Peyer's patch (tissue), 4 donors: ENCODE measurements at regions not wholly inside any gene's neighbourhood (a gene's known extent, or its start where the extent isn't known, plus 50 kb on each side); places are given as distances from the start of the nearest gene placed in this dataset.

Source experiments
- DNase-seq, 3 donors: peaks; one replicate each; pipeline ENCODE4 v3.0.0-alpha.2; 2017 to 2019
- H3K27ac ChIP-seq, 4 donors: fragments of 200-600 bp; sonication (generic); one replicate each; pipeline ENCODE4 v1.5.1; 2016 to 2019
- H3K27me3 ChIP-seq, 2 donors: fragments of 200-600 bp; sonication (generic); one replicate each; pipeline ENCODE4 v1.5.1; 2019
- H3K36me3 ChIP-seq, 3 donors: fragments of 200-600 bp; sonication (generic); one replicate each; pipeline ENCODE4 v1.5.1; 2016 to 2019
- H3K4me1 ChIP-seq, 4 donors: fragments of 200-600 bp; sonication (generic); one replicate each; pipeline ENCODE4 v1.5.1; 2016 to 2019
- H3K4me3 ChIP-seq, 4 donors: fragments of 200-600 bp; sonication (generic); 1 replicate in 3 of 4; 2 replicates in 1 of 4; pipeline ENCODE4 v1.5.1; 2016 to 2019; ENCODE audit warnings: mild to moderate bottlenecking in 1 of 4
- H3K9me3 ChIP-seq, 4 donors: fragments of 200-600 bp; sonication (generic); one replicate each; pipeline ENCODE4 v1.5.1; 2016 to 2019; ENCODE audit warnings: mild to moderate bottlenecking in 1 of 4
- POLR2A ChIP-seq, 2 donors: fragments of 450-650 bp; IDR thresholded peaks; one replicate each; pipeline ENCODE4 v1.5.1; 2017; ENCODE audit warnings: antibody characterized with exemption in 2 of 2, mild to moderate bottlenecking in 2 of 2, moderate library complexity in 2 of 2
- TF ChIP-seq, protein P1 (sequence below), 6 experiments: fragments of 450-650 bp in 4 of 6; fragments of 200-600 bp in 2 of 6; sonication (generic) in 1 of 6; IDR thresholded peaks; one replicate each; pipeline ENCODE4 v1.5.1; 2017 to 2019; ENCODE audit warnings: antibody characterized with exemption in 6 of 6, mild to moderate bottlenecking in 3 of 6, moderate library complexity in 1 of 6

DNA sequence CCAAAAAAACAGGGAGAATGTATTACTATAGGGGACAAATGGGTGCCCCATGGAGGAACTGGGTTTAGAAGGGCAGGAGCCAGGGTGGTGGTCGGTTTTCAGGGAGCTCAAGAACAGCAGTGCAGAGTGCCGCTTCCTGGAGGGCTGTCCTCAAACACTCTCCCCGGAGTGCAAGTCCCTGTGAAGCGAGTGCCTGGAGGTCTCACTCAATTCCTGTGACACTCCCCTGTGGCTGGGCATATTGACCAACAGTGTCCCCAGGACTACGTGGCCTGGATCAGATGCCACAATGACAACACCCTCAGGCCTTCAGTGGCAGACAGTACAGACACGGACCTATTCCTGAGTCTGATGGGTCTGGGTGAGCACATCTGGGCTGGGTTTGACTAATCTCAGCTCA lies 412.1 kb upstream of the IRX2 start:
- no peak overlapping the region for H3K27ac ChIP-seq
- H3K36me3 ChIP-seq, result no peaks in the 10 kb centered on the region
- no peaks in the 10 kb centered on the region for H3K27me3 ChIP-seq
- TF ChIP-seq, protein P1, sequence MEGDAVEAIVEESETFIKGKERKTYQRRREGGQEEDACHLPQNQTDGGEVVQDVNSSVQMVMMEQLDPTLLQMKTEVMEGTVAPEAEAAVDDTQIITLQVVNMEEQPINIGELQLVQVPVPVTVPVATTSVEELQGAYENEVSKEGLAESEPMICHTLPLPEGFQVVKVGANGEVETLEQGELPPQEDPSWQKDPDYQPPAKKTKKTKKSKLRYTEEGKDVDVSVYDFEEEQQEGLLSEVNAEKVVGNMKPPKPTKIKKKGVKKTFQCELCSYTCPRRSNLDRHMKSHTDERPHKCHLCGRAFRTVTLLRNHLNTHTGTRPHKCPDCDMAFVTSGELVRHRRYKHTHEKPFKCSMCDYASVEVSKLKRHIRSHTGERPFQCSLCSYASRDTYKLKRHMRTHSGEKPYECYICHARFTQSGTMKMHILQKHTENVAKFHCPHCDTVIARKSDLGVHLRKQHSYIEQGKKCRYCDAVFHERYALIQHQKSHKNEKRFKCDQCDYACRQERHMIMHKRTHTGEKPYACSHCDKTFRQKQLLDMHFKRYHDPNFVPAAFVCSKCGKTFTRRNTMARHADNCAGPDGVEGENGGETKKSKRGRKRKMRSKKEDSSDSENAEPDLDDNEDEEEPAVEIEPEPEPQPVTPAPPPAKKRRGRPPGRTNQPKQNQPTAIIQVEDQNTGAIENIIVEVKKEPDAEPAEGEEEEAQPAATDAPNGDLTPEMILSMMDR (IDR thresholded peaks at IDR 0.05), result no peak
- TF ChIP-seq POLR2A (IDR thresholded peaks at IDR 0.05), result no peak
- no peak for DNase-seq
- H3K9me3 ChIP-seq, result peaks cover 0 to 3% (median 0%) of the 10 kb centered on the region in 4 donors
- no peaks in the 10 kb centered on the region for H3K4me1 ChIP-seq
- no peak overlapping the region for H3K4me3 ChIP-seq

DNA sequence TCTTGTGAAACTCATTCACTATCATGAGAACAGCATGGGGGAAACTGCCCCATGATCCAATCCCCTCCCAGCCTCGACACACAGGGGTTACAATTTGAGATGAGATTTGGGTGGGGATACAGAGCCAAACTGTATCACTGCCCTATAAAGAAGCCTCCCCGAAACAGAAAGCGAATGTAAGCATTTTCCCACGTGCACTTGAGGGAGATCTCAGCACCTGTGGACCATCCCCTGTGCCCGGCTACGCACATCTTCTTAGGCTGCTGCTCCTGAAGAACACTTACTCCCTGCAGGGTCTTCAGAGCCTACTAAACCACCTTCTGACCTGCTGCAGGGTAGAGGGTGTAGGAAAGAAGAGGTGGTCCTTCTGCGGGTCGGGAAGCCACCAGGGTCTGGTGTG lies 410.2 kb upstream of the IRX2 start:
- no peak overlapping the region for H3K4me3 ChIP-seq
- TF ChIP-seq, protein P1 (IDR thresholded peaks at IDR 0.05), result no peak
- TF ChIP-seq POLR2A (IDR thresholded peaks at IDR 0.05), result no peak
- H3K9me3 ChIP-seq, result no peaks in the 10 kb centered on the region
- no peak overlapping the region for H3K27ac ChIP-seq
- H3K36me3 ChIP-seq, result no peaks in the 10 kb centered on the region
- no peak for DNase-seq
- H3K27me3 ChIP-seq, result no peaks in the 10 kb centered on the region
- H3K4me1 ChIP-seq, result no peaks in the 10 kb centered on the region

DNA sequence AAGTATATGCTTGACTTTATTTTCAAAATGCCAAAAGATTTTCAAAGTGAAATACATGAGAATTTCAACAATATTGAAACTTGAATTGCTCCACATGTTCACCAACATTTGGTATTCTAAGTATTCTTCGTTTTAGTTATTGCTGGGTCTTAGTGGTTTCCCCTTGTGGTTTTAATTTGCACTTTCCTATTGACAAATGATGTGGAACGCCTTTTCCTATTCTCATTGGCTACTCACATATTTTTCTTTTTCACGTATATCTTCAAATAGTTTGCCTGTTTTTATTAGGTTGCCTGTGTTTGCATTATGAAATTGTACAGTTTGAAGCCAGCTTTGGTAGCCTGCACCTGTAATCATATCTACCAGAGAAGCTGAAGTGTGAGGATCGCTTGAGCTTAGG lies 405.7 kb upstream of the IRX2 start:
- DNase-seq, result no peak
- Histone ChIP-seq H3K36me3 (no peaks in the 10 kb centered on the region), H3K4me1 (no peaks in the 10 kb centered on the region), H3K4me3 (no peak overlapping the region), H3K9me3 (no peaks in the 10 kb centered on the region), H3K27me3 (no peaks in the 10 kb centered on the region), H3K27ac (no peak overlapping the region)
- no peak for TF ChIP-seq POLR2A (IDR thresholded peaks at IDR 0.05)
- TF ChIP-seq, protein P1 (IDR thresholded peaks at IDR 0.05), result no peak

DNA sequence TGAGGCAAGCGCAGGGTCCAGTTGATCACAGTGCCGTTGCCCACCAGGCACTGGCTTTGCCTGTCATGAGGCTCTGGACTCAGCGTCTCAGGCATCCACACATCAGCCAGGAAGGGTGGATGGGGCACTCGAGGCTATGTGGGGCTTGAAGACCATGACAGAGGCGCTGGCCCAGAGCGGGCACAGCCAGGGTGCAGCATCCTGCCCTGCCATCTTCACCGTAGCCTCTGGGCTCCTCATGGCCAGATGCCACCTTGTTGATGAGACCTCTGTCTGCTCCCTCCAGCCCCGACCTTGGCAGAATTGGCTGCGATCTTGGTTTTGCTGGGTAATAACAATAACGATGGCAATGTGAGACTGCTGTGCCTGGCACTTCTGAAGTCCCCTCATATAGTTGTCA lies 404.2 kb upstream of the IRX2 start:
- no peaks in the 10 kb centered on the region for H3K36me3 ChIP-seq
- H3K27me3 ChIP-seq, result no peaks in the 10 kb centered on the region
- H3K4me3 ChIP-seq, result no peak overlapping the region
- TF ChIP-seq, protein P1 (IDR thresholded peaks at IDR 0.05), result no peak
- no peak for TF ChIP-seq POLR2A (IDR thresholded peaks at IDR 0.05)
- H3K4me1 ChIP-seq, result no peaks in the 10 kb centered on the region
- no peak overlapping the region for H3K27ac ChIP-seq
- no peak for DNase-seq
- no peaks in the 10 kb centered on the region for H3K9me3 ChIP-seq

DNA sequence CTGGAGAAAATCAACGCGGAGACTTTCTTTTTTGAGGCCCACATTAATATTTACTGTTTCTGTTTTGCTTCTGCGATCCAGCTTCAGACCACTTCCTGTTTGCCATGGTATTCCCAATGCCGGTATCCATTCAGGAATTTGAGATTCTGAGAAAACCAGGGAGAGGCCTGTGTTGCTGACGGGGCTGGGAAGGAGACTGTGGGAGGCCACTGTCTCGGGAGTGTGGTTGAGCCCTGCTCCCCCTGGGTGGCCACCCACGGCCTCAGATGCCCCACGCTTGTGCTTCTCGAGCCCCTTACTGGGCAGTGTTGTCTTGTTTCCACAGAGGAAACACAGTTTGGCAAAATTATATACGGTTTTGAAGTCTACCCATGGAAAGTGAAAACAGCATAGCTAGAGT lies 403.6 kb upstream of the IRX2 start:
- H3K9me3 ChIP-seq, result no peaks in the 10 kb centered on the region
- no peaks in the 10 kb centered on the region for H3K27me3 ChIP-seq
- TF ChIP-seq, protein P1 (IDR thresholded peaks at IDR 0.05), result no peak
- no peak for TF ChIP-seq POLR2A (IDR thresholded peaks at IDR 0.05)
- H3K4me1 ChIP-seq, result no peaks in the 10 kb centered on the region
- H3K27ac ChIP-seq, result no peak overlapping the region
- DNase-seq, result no peak
- no peaks in the 10 kb centered on the region for H3K36me3 ChIP-seq
- no peak overlapping the region for H3K4me3 ChIP-seq

DNA sequence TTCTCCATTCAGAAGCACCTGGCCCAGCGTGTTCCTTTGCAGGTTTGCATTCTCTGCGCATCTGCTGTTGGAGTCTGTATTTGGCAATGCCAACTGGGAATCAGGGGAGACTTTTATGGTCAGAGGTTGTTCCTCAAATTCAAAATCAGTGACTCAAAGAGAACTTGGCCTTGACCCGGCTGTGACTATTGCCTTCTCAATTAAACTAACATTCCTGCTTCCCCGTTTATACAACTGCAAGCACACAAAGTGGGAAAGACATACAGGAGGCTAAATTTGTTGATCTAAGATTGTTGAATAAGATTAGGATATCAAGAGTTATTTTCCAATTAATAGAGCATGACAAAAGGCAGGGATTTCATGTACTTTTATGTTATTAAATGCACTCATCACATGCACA lies 402.4 kb upstream of the IRX2 start:
- no peaks in the 10 kb centered on the region for H3K27me3 ChIP-seq
- H3K4me1 ChIP-seq, result no peaks in the 10 kb centered on the region
- H3K27ac ChIP-seq, result no peak overlapping the region
- TF ChIP-seq, protein P1 (IDR thresholded peaks at IDR 0.05), result no peak
- no peak for TF ChIP-seq POLR2A (IDR thresholded peaks at IDR 0.05)
- H3K36me3 ChIP-seq, result no peaks in the 10 kb centered on the region
- no peak overlapping the region for H3K4me3 ChIP-seq
- no peaks in the 10 kb centered on the region for H3K9me3 ChIP-seq
- no peak for DNase-seq
